Activated naive CD4-positive, alpha-beta T cell treated with anti-CD3 and anti-CD28 coated beads, Interleukin-2, amount 50 U/mL, for 24 hours (primary cell): ENCODE measurements at regions not wholly inside any gene's neighbourhood (a gene's known extent, or its start where the extent isn't known, plus 50 kb on each side); places are given as distances from the start of the nearest gene placed in this dataset.

ENCODE experiments used
- H3K27ac Mint-ChIP-seq: one replicate; pipeline ENCODE4 v1.8.0; 2021; ENCODE audit warnings: mild to moderate bottlenecking, mixed read lengths
- H3K27me3 Mint-ChIP-seq: one replicate; pipeline ENCODE4 v1.8.0; 2021; ENCODE audit warnings: mixed read lengths
- H3K36me3 Mint-ChIP-seq: one replicate; pipeline ENCODE4 v1.8.0; 2021; ENCODE audit warnings: mixed read lengths
- H3K4me1 Mint-ChIP-seq: one replicate; pipeline ENCODE4 v1.8.0; 2021; ENCODE audit warnings: mixed read lengths
- H3K4me3 Mint-ChIP-seq: one replicate; pipeline ENCODE4 v1.8.0; 2021; ENCODE audit warnings: mild to moderate bottlenecking, mixed read lengths
- H3K9me3 Mint-ChIP-seq: one replicate; pipeline ENCODE4 v1.8.0; 2021; ENCODE audit warnings: mixed read lengths

DNA sequence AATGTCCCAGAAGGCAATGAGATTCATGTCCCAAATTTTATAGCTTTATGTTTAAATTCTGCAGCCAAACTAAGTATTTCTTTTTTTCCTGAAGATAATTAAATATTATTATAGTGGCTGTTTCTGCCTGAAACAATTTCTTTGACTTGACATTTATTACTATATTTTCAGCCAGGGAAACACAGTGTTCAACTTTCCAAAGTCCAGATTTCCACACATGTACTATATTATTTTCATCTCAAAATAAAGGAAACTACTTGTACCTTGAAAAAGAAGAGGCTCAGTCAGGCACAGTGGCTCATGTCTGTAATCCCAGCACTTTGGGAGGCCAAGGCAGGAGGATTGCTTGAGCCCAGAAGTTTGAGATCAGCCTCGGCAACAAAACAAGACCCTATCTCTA, 77.8 kb upstream of the BTG1 start:
- H3K27me3 Mint-ChIP-seq: no peaks in the 10 kb centered on the region
- H3K36me3 Mint-ChIP-seq: no peaks in the 10 kb centered on the region
- no peak overlapping the region for H3K27ac Mint-ChIP-seq
- H3K4me3 Mint-ChIP-seq: no peak overlapping the region
- H3K9me3 Mint-ChIP-seq: peaks cover 5% of the 10 kb centered on the region
- H3K4me1 Mint-ChIP-seq: peaks cover 27% of the 10 kb centered on the region

DNA sequence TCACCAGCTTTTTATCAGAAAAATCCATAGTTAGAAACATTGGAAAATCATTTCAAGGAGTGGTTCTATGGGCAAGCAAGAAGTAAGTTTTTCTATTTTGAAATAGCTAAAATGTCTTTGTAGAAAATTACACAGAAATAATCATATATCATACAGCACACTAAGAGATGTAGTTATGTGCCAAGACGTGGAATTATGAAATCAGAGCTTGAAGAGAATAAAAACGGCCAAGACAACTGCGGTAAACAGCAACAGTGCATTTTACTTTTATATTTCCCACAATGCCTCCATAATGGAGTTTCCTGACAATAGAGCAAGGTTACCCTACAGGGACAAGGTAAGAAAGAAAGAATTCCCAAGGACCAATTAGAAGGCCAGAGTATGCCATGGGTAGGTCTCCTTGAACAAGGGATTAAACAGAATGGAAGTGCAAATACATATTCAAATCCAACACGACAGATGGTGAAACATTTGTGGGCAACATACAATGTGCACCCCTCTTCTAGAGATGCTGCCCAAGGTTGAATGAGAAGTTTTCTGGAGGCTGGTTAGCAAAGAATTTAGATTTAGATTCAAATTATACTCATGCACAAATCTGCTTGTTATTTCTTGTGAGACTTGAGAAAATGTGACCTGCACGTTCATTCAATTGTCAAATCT, 76.1 kb upstream of the BTG1 start:
- Mint-ChIP-seq H3K9me3 (peaks cover 5% of the 10 kb centered on the region), H3K27me3 (no peaks in the 10 kb centered on the region), H3K4me1 (peaks cover 38% of the 10 kb centered on the region), H3K27ac (no peak overlapping the region), H3K36me3 (no peaks in the 10 kb centered on the region), H3K4me3 (no peak overlapping the region)

DNA sequence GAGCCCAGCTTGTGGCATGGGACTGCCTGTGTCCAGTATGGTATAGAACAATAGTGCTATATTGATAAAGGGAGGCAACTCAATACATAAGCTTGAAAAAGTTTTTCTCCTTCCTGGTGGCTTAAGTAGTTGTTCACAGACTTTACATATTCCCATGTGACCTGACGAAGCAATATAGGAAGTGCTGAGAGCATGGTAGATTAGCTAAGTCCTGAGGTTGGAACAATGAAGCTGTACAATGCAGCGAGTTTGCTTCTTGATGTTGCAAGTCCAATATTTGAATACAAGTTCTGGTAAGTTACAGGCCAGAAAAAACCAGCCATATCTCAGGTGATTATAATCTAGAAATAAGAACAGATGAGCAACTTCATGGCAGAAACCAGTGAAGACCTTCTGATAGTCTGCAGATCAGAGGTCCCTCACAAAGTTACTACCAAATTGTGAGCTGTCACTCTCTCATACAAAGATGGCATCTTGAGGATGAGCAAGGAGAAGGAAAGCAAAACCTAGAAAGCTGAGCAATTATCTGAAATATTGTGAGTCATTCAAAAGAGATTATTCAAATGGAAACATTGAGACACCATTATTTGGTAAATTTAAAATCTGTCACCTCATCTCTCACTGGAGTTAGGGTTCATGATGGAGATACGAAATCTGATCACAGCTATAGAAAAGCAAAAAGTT, 72.9 kb upstream of the BTG1 start:
- Mint-ChIP-seq H3K27me3 (no peaks in the 10 kb centered on the region), H3K9me3 (peaks cover 10% of the 10 kb centered on the region), H3K27ac (peak overlapping the region; percentile 85), H3K36me3 (no peaks in the 10 kb centered on the region), H3K4me1 (peaks cover 54% of the 10 kb centered on the region), H3K4me3 (peak overlapping the region; percentile 47)

DNA sequence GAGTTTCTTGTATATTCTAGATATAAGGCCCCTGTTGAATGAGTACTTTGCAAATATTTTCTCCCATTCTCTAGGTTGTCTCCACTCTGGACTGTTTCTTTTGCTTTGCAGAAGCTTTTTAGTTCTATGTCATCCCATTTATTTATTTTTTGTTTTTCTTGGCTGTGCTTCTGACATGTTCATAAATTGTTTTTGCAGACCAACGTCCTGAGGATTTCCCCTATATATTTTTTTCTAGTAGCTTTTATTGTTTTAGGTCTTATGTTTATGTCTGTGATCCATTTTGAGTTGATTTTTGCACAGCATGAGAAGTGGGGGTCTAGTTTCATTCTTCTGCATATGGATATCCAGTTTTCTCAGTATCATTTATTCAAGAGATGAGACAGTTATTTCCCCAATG, 70.4 kb upstream of the BTG1 start:
- H3K27ac Mint-ChIP-seq: no peak overlapping the region
- no peaks in the 10 kb centered on the region for H3K27me3 Mint-ChIP-seq
- peaks cover 69% of the 10 kb centered on the region for H3K4me1 Mint-ChIP-seq
- H3K9me3 Mint-ChIP-seq: peaks cover 16% of the 10 kb centered on the region
- no peak overlapping the region for H3K4me3 Mint-ChIP-seq
- H3K36me3 Mint-ChIP-seq: peaks cover 6% of the 10 kb centered on the region

GRCh38 chr12:92215358-92215757, 69.7 kb upstream of the BTG1 start:
- Mint-ChIP-seq H3K27ac (peak overlapping the region; percentile 25), H3K4me1 (peaks cover 72% of the 10 kb centered on the region), H3K27me3 (no peaks in the 10 kb centered on the region), H3K36me3 (peaks cover 7% of the 10 kb centered on the region), H3K4me3 (no peak overlapping the region), H3K9me3 (peaks cover 14% of the 10 kb centered on the region)

DNA sequence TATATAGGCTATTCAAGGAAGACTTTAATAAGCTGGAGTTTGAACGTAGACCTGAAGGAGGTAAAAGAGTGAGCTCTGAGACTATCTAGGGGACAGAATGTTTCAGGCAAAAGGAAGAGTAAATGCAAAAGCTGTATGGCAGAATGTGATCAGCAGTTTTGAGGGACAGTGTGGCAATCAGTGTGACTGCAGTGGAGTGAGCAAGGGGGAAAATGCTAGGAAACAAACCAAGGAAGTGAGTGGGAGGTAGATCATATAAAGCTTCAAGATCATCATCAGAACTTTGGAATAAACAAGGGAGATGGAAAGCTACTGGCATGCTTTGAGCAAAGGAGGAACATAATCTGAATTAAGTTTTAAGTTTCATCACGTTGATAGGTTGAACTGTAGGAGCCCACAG, 67.5 kb upstream of the BTG1 start:
- Mint-ChIP-seq H3K36me3 (peaks cover 12% of the 10 kb centered on the region), H3K27ac (no peak overlapping the region), H3K9me3 (peaks cover 16% of the 10 kb centered on the region), H3K4me3 (no peak overlapping the region), H3K27me3 (no peaks in the 10 kb centered on the region), H3K4me1 (peaks cover 73% of the 10 kb centered on the region)

- H3K4me3 Mint-ChIP-seq: peak overlapping the region; percentile 87
- H3K27me3 Mint-ChIP-seq: no peaks in the 10 kb centered on the region
- peaks cover 68% of the 10 kb centered on the region for H3K4me1 Mint-ChIP-seq
- H3K36me3 Mint-ChIP-seq: peaks cover 12% of the 10 kb centered on the region
- peaks cover 16% of the 10 kb centered on the region for H3K9me3 Mint-ChIP-seq
- H3K27ac Mint-ChIP-seq: peak overlapping the region; percentile 99
These were observed 64.4 kb upstream of the BTG1 start for GRCh38 chr12:92210071-92210470.

- H3K4me3 Mint-ChIP-seq: peak overlapping the region; percentile 78
- H3K9me3 Mint-ChIP-seq: peaks cover 12% of the 10 kb centered on the region
- peaks cover 66% of the 10 kb centered on the region for H3K4me1 Mint-ChIP-seq
- H3K27ac Mint-ChIP-seq: peak overlapping the region; percentile 92
- no peaks in the 10 kb centered on the region for H3K27me3 Mint-ChIP-seq
- H3K36me3 Mint-ChIP-seq: peaks cover 12% of the 10 kb centered on the region
These were observed 63.0 kb upstream of the BTG1 start for GRCh38 chr12:92208613-92209121.

GRCh38 chr12:92206596-92206995, 61.0 kb upstream of the BTG1 start:
- peaks cover 7% of the 10 kb centered on the region for H3K9me3 Mint-ChIP-seq
- peaks cover 60% of the 10 kb centered on the region for H3K4me1 Mint-ChIP-seq
- no peaks in the 10 kb centered on the region for H3K27me3 Mint-ChIP-seq
- peak overlapping the region; percentile 36 for H3K27ac Mint-ChIP-seq
- peaks cover 9% of the 10 kb centered on the region for H3K36me3 Mint-ChIP-seq
- peak overlapping the region; percentile 49 for H3K4me3 Mint-ChIP-seq

- peaks cover 62% of the 10 kb centered on the region for H3K4me1 Mint-ChIP-seq
- peaks cover 6% of the 10 kb centered on the region for H3K36me3 Mint-ChIP-seq
- no peaks in the 10 kb centered on the region for H3K27me3 Mint-ChIP-seq
- H3K27ac Mint-ChIP-seq: no peak overlapping the region
- H3K4me3 Mint-ChIP-seq: no peak overlapping the region
- peaks cover 5% of the 10 kb centered on the region for H3K9me3 Mint-ChIP-seq
These were observed 60.4 kb upstream of the BTG1 start for GRCh38 chr12:92206011-92206410.

- no peak overlapping the region for H3K4me3 Mint-ChIP-seq
- H3K36me3 Mint-ChIP-seq: no peaks in the 10 kb centered on the region
- H3K4me1 Mint-ChIP-seq: peaks cover 27% of the 10 kb centered on the region
- H3K27ac Mint-ChIP-seq: peak overlapping the region; percentile 27
- peaks cover 6% of the 10 kb centered on the region for H3K9me3 Mint-ChIP-seq
- H3K27me3 Mint-ChIP-seq: no peaks in the 10 kb centered on the region
These were observed 54.4 kb upstream of the BTG1 start for GRCh38 chr12:92199819-92200576.

DNA sequence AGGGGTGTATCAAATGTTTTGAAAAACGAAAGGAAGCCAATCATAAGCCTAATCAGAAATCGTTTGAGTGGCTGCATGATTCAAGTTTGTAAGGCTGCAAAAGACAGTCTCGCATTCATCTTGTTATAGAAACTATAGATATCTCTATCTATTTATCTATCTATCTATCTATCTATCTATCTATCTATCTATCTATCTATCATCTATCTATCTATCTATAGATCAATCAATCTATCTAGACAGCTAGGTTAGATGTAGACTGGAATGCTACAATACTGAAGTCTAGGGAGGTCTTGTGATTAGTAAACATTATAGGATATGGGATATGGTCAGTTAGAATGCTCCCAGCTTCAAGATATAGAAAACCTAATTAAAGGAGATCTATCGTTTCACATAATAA, 52.2 kb upstream of the BTG1 start:
- H3K27ac Mint-ChIP-seq: no peak overlapping the region

GRCh38 chr12:92196368-92196767, 50.7 kb upstream of the BTG1 start:
- H3K27me3 Mint-ChIP-seq: no peaks in the 10 kb centered on the region
- H3K4me3 Mint-ChIP-seq: no peak overlapping the region
- peaks cover 6% of the 10 kb centered on the region for H3K9me3 Mint-ChIP-seq
- no peaks in the 10 kb centered on the region for H3K36me3 Mint-ChIP-seq
- peaks cover 20% of the 10 kb centered on the region for H3K4me1 Mint-ChIP-seq
- H3K27ac Mint-ChIP-seq: no peak overlapping the region

More for the DNA sequence above, 52.2 kb upstream of the BTG1 start:
- no peaks in the 10 kb centered on the region for H3K27me3 Mint-ChIP-seq
- H3K36me3 Mint-ChIP-seq: no peaks in the 10 kb centered on the region
- H3K4me3 Mint-ChIP-seq: no peak overlapping the region
- H3K4me1 Mint-ChIP-seq: peaks cover 21% of the 10 kb centered on the region
- peaks cover 6% of the 10 kb centered on the region for H3K9me3 Mint-ChIP-seq
